ENCODE measurements at regions not wholly inside any gene's neighbourhood (a gene's known extent, or its start where the extent isn't known, plus 50 kb on each side); places are given as distances from the start of the nearest gene placed in this dataset.
"Not testable (repeated sequence)": the region's sequence is repeated elsewhere in the genome, so short reads cannot be mapped to it uniquely, and the experiment has no call there.

DNA sequence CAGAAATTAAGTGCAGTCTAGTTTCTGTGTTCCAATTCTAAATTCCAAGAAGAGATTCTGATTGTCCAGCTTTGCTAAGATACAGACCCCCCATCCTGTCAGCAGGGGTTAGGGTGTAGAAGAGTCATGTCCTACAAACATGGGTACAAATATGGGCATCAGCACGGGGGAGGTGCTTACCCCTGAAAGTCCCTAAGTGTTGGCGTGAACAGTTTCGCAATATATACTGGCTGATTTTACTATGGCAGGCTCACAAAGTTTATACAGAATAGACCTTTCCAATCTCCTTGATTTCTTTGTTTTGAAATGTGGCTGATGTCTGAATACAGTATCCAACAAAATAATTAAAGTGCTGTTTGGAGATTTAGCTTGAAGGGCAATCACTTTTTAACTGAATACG lies 71.6 kb upstream of the PPM1H start:
- H3K27ac ChIP-seq: no peak overlapping the region
- TF ChIP-seq, protein P1, sequence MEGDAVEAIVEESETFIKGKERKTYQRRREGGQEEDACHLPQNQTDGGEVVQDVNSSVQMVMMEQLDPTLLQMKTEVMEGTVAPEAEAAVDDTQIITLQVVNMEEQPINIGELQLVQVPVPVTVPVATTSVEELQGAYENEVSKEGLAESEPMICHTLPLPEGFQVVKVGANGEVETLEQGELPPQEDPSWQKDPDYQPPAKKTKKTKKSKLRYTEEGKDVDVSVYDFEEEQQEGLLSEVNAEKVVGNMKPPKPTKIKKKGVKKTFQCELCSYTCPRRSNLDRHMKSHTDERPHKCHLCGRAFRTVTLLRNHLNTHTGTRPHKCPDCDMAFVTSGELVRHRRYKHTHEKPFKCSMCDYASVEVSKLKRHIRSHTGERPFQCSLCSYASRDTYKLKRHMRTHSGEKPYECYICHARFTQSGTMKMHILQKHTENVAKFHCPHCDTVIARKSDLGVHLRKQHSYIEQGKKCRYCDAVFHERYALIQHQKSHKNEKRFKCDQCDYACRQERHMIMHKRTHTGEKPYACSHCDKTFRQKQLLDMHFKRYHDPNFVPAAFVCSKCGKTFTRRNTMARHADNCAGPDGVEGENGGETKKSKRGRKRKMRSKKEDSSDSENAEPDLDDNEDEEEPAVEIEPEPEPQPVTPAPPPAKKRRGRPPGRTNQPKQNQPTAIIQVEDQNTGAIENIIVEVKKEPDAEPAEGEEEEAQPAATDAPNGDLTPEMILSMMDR (IDR thresholded peaks at IDR 0.05; ENCODE audit: low read depth, low read length): no peak
- no peaks in the 10 kb centered on the region for H3K9me3 ChIP-seq (ENCODE audit: low read depth)
- no peak for DNase-seq (ENCODE audit: low read depth in 1 of 2, low spot score in 1 of 2)
- H3K27me3 ChIP-seq: peaks cover under 1% of the 10 kb centered on the region
- H3K4me1 ChIP-seq (ENCODE audit: low read depth): no peaks in the 10 kb centered on the region
- H3K36me3 ChIP-seq: no peaks in the 10 kb centered on the region
- H3K4me3 ChIP-seq: no peak overlapping the region

DNA sequence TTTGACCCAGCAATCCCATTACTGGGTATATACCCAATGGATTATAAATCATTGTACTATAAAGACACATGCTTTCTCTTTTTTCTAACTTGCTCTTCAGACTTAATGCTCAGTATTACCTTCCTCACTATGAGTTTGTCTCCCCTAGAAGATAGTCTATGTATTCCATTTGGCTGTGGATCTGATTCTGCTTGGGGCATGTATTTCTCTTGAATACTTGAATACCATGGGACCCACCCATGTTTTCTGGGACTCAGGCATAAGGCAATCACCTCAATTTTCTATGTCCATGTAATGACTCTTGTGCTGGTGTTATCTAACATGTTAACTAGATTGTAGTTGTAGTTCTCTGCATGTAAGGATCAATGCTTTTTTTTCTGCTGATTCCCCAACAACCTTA lies 70.4 kb upstream of the PPM1H start:
- Histone ChIP-seq H3K9me3 (ENCODE audit: low read depth) (no peaks in the 10 kb centered on the region), H3K4me3 (no peak overlapping the region), H3K27ac (no peak overlapping the region), H3K27me3 (peaks cover 4% of the 10 kb centered on the region), H3K36me3 (no peaks in the 10 kb centered on the region), H3K4me1 (ENCODE audit: low read depth) (no peaks in the 10 kb centered on the region)
- TF ChIP-seq, protein P1 (IDR thresholded peaks at IDR 0.05; ENCODE audit: low read depth, low read length): no peak
- no peak for DNase-seq (ENCODE audit: low read depth in 1 of 2, low spot score in 1 of 2)

DNA sequence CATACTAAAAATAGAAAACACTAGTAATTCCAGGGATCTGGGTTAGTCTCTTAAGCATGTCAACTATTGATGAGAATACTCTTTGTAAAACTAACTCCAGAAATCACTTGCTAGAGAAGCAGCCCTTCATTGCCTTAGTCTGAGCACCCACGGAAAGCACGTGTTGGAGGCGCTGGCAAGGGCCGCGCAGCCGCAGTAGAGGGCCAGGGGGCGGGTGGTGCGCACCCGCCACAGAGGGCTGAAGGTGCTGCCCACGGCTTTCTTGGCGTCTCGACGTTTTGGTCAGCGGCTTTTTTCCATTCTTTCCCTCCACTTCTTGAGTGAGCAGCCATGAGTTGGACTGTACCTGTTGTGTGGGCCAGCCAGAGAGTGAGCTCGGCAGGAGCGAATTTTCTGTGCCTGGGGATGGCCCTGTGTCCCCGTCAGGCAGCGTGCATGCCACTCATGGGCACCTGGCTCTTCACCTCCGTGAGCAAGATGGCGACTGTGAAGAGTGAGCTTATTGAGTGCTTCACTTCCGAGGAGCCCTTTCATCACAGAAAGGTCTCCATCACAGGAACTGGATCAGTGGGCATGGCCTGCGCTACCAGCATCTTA lies 68.4 kb upstream of the PPM1H start:
- DNase-seq (ENCODE audit: low read depth in 1 of 2, low spot score in 1 of 2): no peak
- no peak overlapping the region for H3K4me3 ChIP-seq
- H3K27ac ChIP-seq: no peak overlapping the region
- no peaks in the 10 kb centered on the region for H3K9me3 ChIP-seq (ENCODE audit: low read depth)
- TF ChIP-seq, protein P1 (IDR thresholded peaks at IDR 0.05; ENCODE audit: low read depth, low read length): no peak
- no peaks in the 10 kb centered on the region for H3K4me1 ChIP-seq (ENCODE audit: low read depth)
- H3K36me3 ChIP-seq: no peaks in the 10 kb centered on the region
- peaks cover 4% of the 10 kb centered on the region for H3K27me3 ChIP-seq

DNA sequence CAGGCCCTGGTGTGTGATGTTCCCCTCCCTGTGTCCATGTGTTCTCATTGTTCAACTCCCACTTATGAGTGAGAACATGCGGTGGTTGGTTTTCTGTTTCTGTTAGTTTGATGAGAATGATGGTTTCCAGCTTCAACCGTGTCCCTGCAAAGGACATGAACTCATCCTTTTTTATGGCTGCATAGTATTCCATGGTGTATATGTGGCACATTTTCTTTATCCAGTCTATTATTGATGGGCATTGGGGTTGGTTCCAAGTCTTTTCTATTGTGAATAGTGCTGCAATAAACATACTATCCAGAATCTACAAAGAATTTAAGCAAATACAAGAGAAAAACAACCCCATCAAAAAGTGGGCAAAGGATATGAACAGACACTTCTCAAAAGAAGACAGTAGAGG lies 67.1 kb upstream of the PPM1H start:
- not testable (repeated sequence) for H3K36me3 ChIP-seq; H3K9me3 ChIP-seq (ENCODE audit: low read depth); H3K27ac ChIP-seq; H3K4me1 ChIP-seq (ENCODE audit: low read depth); H3K4me3 ChIP-seq; DNase-seq (ENCODE audit: low read depth in 1 of 2, low spot score in 1 of 2); H3K27me3 ChIP-seq

DNA sequence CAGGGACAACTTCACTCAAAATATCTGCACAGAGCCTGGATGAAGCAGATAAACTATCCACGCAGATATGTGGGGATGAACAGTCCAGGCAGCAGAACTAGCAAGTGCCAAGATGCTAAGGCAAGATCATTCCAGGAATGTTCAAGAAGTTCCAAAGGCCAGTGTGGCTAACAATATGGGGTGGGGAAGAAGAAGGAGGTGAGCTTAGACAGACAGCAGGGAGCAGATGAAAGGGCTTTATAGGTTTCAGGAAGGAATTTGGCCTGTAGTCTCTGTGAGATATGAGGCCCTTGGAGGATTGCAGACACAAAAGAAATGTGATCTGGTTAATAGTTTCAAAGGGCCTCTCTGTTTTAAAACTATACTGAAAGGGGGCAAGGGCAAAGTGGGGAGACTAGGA lies 63.5 kb upstream of the PPM1H start:
- Histone ChIP-seq H3K27me3 (peaks cover 4% of the 10 kb centered on the region), H3K4me1 (ENCODE audit: low read depth) (no peaks in the 10 kb centered on the region), H3K27ac (no peak overlapping the region), H3K4me3 (no peak overlapping the region), H3K9me3 (ENCODE audit: low read depth) (no peaks in the 10 kb centered on the region), H3K36me3 (no peaks in the 10 kb centered on the region)
- DNase-seq (ENCODE audit: low read depth in 1 of 2, low spot score in 1 of 2): no peak
- TF ChIP-seq, protein P1 (IDR thresholded peaks at IDR 0.05; ENCODE audit: low read depth, low read length): no peak

DNA sequence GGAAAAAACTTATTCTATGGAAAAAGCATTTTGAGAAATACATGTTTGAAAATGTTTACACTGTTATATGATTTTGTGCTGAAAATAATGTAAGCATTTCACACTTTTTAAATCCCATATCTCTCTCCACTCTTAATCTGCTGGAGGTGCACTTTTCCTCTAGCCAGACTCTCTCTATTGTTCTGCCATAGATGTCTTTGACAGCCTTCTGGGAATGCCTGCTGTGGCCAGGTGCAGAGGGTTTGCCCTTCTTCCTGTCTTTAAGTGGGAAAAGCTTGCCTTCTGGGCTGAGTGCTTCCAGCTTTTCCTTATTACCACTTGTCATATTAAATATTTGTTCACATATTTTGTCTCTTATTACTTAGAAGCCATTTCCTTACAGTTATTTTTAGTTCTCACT lies 60.1 kb upstream of the PPM1H start:
- Histone ChIP-seq H3K27me3 (no peaks in the 10 kb centered on the region), H3K27ac (no peak overlapping the region), H3K4me1 (ENCODE audit: low read depth) (no peaks in the 10 kb centered on the region), H3K9me3 (ENCODE audit: low read depth) (no peaks in the 10 kb centered on the region), H3K4me3 (no peak overlapping the region), H3K36me3 (no peaks in the 10 kb centered on the region)
- DNase-seq (ENCODE audit: low read depth in 1 of 2, low spot score in 1 of 2): no peak
- TF ChIP-seq, protein P1 (IDR thresholded peaks at IDR 0.05; ENCODE audit: low read depth, low read length): no peak
